Panc1 (cell line): ENCODE measurements at regions not wholly inside any gene's neighbourhood (a gene's known extent, or its start where the extent isn't known, plus 50 kb on each side); places are given as distances from the start of the nearest gene placed in this dataset.

Experiments
- ATAC-seq: fragments of 200-7000 bp; cut with Tn5 transposase; 2 replicates; pipeline ENCODE4 v1.9.1; 2020; ENCODE audit warnings: mild to moderate bottlenecking, moderate library complexity
- BruUV-seq: library from RNA; stranded (reverse); fragments of 400-500 nt; replicated peaks from 2 replicates; lab custom pipeline; 2021; lab: Mats Ljungman, UMichigan
- CTCF ChIA-PET: fragments of 300-600 bp; sonication (Branson Sonifier 250); formaldehyde crosslinking; loops from one replicate; lab custom pipeline; 2022; ENCODE audit warnings: antibody characterized with exemption; lab: Charles Lee
- POLR2A ChIA-PET: fragments of 300-600 bp; sonication (Branson Sonifier 250); formaldehyde crosslinking; loops from one replicate; lab custom pipeline; 2022; ENCODE audit warnings: antibody characterized with exemption; lab: Charles Lee
- DNase-seq: peaks from one replicate; pipeline ENCODE4 v3.0.0-alpha.2; 2010; ENCODE audit warnings: low read depth, low spot score
- H3K27ac ChIP-seq: 2 replicates; pipeline ENCODE4 v1.5.1; 2011; ENCODE audit warnings: mild to moderate bottlenecking, low read length, inconsistent platforms
- H3K27me3 ChIP-seq: fragments of 200-500 bp; sonication (Bioruptor generic); 2 replicates; pipeline ENCODE4 v1.6.0; 2014; ENCODE audit warnings: low read length, inconsistent platforms; ENCODE audit not compliant: control insufficient read depth, insufficient read depth
- H3K36me3 ChIP-seq: fragments of 200-500 bp; sonication (Bioruptor generic); 2 replicates; pipeline ENCODE4 v1.5.1; 2014; ENCODE audit warnings: inconsistent platforms, mild to moderate bottlenecking, low read length, moderate library complexity; ENCODE audit not compliant: control insufficient read depth, insufficient read depth
- H3K4me1 ChIP-seq: 2 replicates; pipeline ENCODE4 v1.5.1; 2011; ENCODE audit warnings: inconsistent platforms, mild to moderate bottlenecking, low read length, moderate library complexity; ENCODE audit not compliant: control insufficient read depth, insufficient read depth
- H3K4me3 ChIP-seq, 2 experiments: 2 replicates each; pipeline ENCODE4 v1.5.1; 2011 to 2012; ENCODE audit warnings: low read depth in 2 of 2, low read length in 2 of 2, mild to moderate bottlenecking in 2 of 2, inconsistent platforms in 1 of 2, moderate library complexity in 1 of 2
- H3K9me3 ChIP-seq: fragments of 200-500 bp; sonication (Bioruptor generic); 2 replicates; pipeline ENCODE4 v1.5.1; 2014; ENCODE audit warnings: low read depth, mild to moderate bottlenecking, inconsistent platforms, low read length, moderate library complexity; ENCODE audit not compliant: control insufficient read depth, insufficient read depth
- POLR2AphosphoS5 ChIP-seq: IDR thresholded peaks from 2 replicates; pipeline ENCODE4 v1.6.1; 2012; ENCODE audit warnings: mild to moderate bottlenecking, low read depth, low read length, moderate library complexity
- SIN3A ChIP-seq: IDR thresholded peaks from 2 replicates; pipeline ENCODE4 v1.6.1; 2012; ENCODE audit warnings: low read depth, mild to moderate bottlenecking, low read length, moderate library complexity, borderline replicate concordance; ENCODE audit not compliant: insufficient read depth
- TCF7L2 ChIP-seq: IDR thresholded peaks from 2 replicates; pipeline ENCODE4 v1.6.1; 2011; ENCODE audit warnings: mild to moderate bottlenecking, low read depth, low read length, inconsistent platforms
- in situ Hi-C: cut with HindIII; loops from 2 replicates; pipeline ENCODE4 v1.10.0; 2016; ENCODE audit warnings: low sequenced_read_pairs, low pct_unique_long_range_greater_than_20kb
- intact Hi-C: fragments of 100-400 bp; cut with micrococcal nuclease; formaldehyde crosslinking; loops from one replicate; pipeline ENCODE4 v1.10.0; 2022; ENCODE audit not compliant: unreplicated experiment
- TF ChIP-seq, protein P1 (sequence below): fragments of 450-650 bp; IDR thresholded peaks from 2 replicates; pipeline ENCODE4 v1.5.1; 2017; ENCODE audit warnings: mild to moderate bottlenecking
- TF ChIP-seq, protein P2 (sequence below), 2 experiments: IDR thresholded peaks; 2 replicates each; pipeline ENCODE4 v1.6.1; 2011 to 2012; ENCODE audit warnings: low read depth in 2 of 2, control low read depth in 1 of 2, low read length in 1 of 2, mild to moderate bottlenecking in 1 of 2, moderate library complexity in 1 of 2; ENCODE audit not compliant: insufficient read depth in 1 of 2

DNA sequence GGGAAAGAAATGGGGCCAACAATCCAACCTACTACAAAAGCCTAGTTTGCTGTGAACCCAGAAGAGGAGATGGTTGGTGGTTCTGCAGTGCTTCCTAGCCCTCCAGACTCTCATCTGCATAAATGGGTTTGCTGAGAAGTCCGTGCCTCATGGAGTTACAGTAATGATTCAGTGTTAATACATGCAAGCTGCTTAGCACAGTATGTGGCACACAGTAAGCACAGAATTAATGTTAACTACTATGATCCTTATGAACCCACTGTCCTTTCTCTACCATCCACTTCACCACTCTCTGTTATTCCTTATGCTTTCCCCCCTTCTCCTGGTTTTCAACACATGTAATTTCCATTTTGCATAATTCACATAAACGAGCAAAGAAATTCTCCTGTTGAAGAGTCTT, 100.0 kb downstream of the ACTBL2 start:
- no TSS peak for BruUV-seq
- ATAC-seq (peak; percentile 41), DNase-seq (no peak)
- CTCF ChIA-PET = no interaction called here
- peak overlapping the region; percentile 92 for H3K27ac ChIP-seq
- TF ChIP-seq TCF7L2 (no peak), POLR2AphosphoS5 (no peak), SIN3A (no peak)
- TF ChIP-seq, protein P1, sequence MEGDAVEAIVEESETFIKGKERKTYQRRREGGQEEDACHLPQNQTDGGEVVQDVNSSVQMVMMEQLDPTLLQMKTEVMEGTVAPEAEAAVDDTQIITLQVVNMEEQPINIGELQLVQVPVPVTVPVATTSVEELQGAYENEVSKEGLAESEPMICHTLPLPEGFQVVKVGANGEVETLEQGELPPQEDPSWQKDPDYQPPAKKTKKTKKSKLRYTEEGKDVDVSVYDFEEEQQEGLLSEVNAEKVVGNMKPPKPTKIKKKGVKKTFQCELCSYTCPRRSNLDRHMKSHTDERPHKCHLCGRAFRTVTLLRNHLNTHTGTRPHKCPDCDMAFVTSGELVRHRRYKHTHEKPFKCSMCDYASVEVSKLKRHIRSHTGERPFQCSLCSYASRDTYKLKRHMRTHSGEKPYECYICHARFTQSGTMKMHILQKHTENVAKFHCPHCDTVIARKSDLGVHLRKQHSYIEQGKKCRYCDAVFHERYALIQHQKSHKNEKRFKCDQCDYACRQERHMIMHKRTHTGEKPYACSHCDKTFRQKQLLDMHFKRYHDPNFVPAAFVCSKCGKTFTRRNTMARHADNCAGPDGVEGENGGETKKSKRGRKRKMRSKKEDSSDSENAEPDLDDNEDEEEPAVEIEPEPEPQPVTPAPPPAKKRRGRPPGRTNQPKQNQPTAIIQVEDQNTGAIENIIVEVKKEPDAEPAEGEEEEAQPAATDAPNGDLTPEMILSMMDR = no peak
- TF ChIP-seq, protein P2, sequence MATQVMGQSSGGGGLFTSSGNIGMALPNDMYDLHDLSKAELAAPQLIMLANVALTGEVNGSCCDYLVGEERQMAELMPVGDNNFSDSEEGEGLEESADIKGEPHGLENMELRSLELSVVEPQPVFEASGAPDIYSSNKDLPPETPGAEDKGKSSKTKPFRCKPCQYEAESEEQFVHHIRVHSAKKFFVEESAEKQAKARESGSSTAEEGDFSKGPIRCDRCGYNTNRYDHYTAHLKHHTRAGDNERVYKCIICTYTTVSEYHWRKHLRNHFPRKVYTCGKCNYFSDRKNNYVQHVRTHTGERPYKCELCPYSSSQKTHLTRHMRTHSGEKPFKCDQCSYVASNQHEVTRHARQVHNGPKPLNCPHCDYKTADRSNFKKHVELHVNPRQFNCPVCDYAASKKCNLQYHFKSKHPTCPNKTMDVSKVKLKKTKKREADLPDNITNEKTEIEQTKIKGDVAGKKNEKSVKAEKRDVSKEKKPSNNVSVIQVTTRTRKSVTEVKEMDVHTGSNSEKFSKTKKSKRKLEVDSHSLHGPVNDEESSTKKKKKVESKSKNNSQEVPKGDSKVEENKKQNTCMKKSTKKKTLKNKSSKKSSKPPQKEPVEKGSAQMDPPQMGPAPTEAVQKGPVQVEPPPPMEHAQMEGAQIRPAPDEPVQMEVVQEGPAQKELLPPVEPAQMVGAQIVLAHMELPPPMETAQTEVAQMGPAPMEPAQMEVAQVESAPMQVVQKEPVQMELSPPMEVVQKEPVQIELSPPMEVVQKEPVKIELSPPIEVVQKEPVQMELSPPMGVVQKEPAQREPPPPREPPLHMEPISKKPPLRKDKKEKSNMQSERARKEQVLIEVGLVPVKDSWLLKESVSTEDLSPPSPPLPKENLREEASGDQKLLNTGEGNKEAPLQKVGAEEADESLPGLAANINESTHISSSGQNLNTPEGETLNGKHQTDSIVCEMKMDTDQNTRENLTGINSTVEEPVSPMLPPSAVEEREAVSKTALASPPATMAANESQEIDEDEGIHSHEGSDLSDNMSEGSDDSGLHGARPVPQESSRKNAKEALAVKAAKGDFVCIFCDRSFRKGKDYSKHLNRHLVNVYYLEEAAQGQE (IDR thresholded peaks at IDR 0.05; ENCODE audit: insufficient read depth in 1 of 2, low read depth in 2 of 2, low read length in 1 of 2) = no peak
- no peak overlapping the region for H3K4me3 ChIP-seq
- in situ Hi-C loops (no loop called here), intact Hi-C loops (no loop called here)
- no peaks in the 10 kb centered on the region for H3K36me3 ChIP-seq
- no peaks in the 10 kb centered on the region for H3K27me3 ChIP-seq
- peaks cover 16% of the 10 kb centered on the region; the same call in 1 of the 2 replicates for H3K4me1 ChIP-seq
- POLR2A ChIA-PET = no interaction called here
- no peaks in the 10 kb centered on the region; the same call in 1 of the 2 replicates for H3K9me3 ChIP-seq

DNA sequence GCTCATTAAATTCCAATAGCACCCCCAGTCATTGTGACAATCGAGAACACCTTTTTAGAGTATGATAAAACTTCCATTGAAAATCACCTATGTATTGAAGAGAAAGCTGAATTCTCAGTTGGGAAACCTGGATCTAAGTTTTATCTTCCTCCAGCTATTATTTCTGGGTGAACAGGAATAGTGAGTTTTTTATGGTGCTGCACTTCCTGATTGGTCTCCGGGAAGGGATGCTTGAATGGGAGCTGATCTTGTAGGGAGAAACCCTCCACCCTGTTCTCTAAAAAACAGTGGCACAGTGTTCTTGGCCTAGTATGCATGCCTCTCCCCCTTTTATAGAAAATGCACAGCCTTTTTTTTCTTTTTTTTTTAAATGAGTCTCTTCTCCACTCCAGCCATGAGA, 112.2 kb downstream of the ACTBL2 start:
- Histone ChIP-seq H3K9me3 (no peaks in the 10 kb centered on the region), H3K4me1 (no peaks in the 10 kb centered on the region), H3K27ac (no peak overlapping the region), H3K4me3 (no peak overlapping the region), H3K36me3 (no peaks in the 10 kb centered on the region), H3K27me3 (no peaks in the 10 kb centered on the region)
- POLR2A ChIA-PET = no interaction called here
- CTCF ChIA-PET = no interaction called here
- TF ChIP-seq POLR2AphosphoS5 (no peak), SIN3A (no peak), TCF7L2 (no peak)
- TF ChIP-seq, protein P1 = no peak
- TF ChIP-seq, protein P2 (IDR thresholded peaks at IDR 0.05; ENCODE audit: insufficient read depth in 1 of 2, low read depth in 2 of 2, low read length in 1 of 2) = no peak
- in situ Hi-C loops = no loop called here
- intact Hi-C loops = no loop called here
- no TSS peak for BruUV-seq
- no peak for DNase-seq
- ATAC-seq = no peak
